Type B pancreatic cell (in vitro differentiated cells): ENCODE measurements at regions not wholly inside any gene's neighbourhood (a gene's known extent, or its start where the extent isn't known, plus 50 kb on each side); places are given as distances from the start of the nearest gene placed in this dataset.

Source experiments
- DNase-seq: peaks from one replicate; pipeline ENCODE4 v3.0.0; 2021; ENCODE audit warnings: mixed read lengths; ENCODE audit not compliant: unreplicated experiment; ENCODE audit errors: extremely low spot score
- H3K27ac Mint-ChIP-seq: 2 replicates; pipeline ENCODE4 v1.8.0; 2021; ENCODE audit warnings: mild to moderate bottlenecking, mixed read lengths
- H3K27me3 Mint-ChIP-seq: 2 replicates; pipeline ENCODE4 v1.8.0; 2021; ENCODE audit warnings: mixed read lengths
- H3K36me3 Mint-ChIP-seq: 2 replicates; pipeline ENCODE4 v1.8.0; 2021; ENCODE audit warnings: mixed read lengths
- H3K4me1 Mint-ChIP-seq: one replicate; pipeline ENCODE4 v1.8.0; 2021; ENCODE audit warnings: mixed read lengths; ENCODE audit not compliant: unreplicated experiment
- H3K4me3 Mint-ChIP-seq: 2 replicates; pipeline ENCODE4 v1.8.0; 2021; ENCODE audit warnings: mild to moderate bottlenecking, mixed read lengths
- H3K9me3 Mint-ChIP-seq: 2 replicates; pipeline ENCODE4 v1.8.0; 2021; ENCODE audit warnings: mixed read lengths
- TF ChIP-seq, protein P1 (sequence below): fragments of 200-600 bp; sonication (generic); conservative IDR thresholded peaks from 2 replicates; pipeline ENCODE4 v1.5.0; 2021; ENCODE audit warnings: antibody characterized with exemption, mild to moderate bottlenecking

DNA sequence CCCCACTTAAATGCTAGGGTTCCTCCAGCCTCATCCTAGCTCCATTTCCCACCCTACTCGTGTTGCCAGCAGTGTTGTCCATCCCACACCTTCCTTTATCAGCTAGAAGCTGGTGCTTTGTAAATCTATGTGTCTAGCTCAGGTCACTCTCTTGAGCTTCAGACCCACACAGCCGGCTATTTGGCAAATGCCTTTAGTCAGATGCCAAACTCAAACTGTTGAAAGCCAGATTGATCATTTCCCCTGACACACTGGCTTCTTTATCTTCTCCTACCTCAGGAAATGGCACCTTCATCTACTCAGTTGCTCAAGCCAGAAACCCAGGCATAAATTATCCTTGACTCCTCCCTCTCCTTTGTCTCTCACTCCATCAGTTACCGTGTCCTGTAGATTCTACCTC, 61.5 kb upstream of the TPM1 start:
- no peak for DNase-seq
- no peak overlapping the region for H3K4me3 Mint-ChIP-seq
- no peaks in the 10 kb centered on the region for H3K9me3 Mint-ChIP-seq
- H3K27ac Mint-ChIP-seq = no peak overlapping the region
- H3K36me3 Mint-ChIP-seq = no peaks in the 10 kb centered on the region
- TF ChIP-seq, protein P1, sequence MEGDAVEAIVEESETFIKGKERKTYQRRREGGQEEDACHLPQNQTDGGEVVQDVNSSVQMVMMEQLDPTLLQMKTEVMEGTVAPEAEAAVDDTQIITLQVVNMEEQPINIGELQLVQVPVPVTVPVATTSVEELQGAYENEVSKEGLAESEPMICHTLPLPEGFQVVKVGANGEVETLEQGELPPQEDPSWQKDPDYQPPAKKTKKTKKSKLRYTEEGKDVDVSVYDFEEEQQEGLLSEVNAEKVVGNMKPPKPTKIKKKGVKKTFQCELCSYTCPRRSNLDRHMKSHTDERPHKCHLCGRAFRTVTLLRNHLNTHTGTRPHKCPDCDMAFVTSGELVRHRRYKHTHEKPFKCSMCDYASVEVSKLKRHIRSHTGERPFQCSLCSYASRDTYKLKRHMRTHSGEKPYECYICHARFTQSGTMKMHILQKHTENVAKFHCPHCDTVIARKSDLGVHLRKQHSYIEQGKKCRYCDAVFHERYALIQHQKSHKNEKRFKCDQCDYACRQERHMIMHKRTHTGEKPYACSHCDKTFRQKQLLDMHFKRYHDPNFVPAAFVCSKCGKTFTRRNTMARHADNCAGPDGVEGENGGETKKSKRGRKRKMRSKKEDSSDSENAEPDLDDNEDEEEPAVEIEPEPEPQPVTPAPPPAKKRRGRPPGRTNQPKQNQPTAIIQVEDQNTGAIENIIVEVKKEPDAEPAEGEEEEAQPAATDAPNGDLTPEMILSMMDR = no peak
- H3K27me3 Mint-ChIP-seq = no peaks in the 10 kb centered on the region
- peaks cover 30% of the 10 kb centered on the region for H3K4me1 Mint-ChIP-seq

DNA sequence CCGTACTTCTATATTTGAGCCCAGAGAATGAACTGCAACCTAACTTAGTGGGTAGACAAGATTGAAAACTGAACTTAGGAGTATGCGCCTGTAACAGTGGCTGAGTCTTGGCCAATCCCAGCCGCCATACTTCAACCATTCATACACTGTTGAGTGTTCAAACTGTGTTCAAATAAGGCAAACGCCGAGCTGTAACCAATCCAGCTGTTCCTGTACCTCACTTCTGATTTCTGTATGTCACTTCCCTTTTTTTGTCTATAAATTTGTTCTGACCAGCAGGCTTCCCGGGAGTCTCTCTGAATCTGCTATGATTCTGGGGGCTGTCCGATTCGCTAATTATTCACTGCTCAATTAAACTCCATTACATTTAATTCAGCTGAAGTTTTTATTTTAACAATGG, 58.6 kb upstream of the TPM1 start:
- TF ChIP-seq, protein P1 = no peak
- no peak for DNase-seq
- H3K9me3 Mint-ChIP-seq = no peaks in the 10 kb centered on the region
- H3K4me1 Mint-ChIP-seq = peaks cover 17% of the 10 kb centered on the region
- no peak overlapping the region for H3K4me3 Mint-ChIP-seq
- no peaks in the 10 kb centered on the region for H3K27me3 Mint-ChIP-seq
- no peaks in the 10 kb centered on the region for H3K36me3 Mint-ChIP-seq
- no peak overlapping the region for H3K27ac Mint-ChIP-seq

DNA sequence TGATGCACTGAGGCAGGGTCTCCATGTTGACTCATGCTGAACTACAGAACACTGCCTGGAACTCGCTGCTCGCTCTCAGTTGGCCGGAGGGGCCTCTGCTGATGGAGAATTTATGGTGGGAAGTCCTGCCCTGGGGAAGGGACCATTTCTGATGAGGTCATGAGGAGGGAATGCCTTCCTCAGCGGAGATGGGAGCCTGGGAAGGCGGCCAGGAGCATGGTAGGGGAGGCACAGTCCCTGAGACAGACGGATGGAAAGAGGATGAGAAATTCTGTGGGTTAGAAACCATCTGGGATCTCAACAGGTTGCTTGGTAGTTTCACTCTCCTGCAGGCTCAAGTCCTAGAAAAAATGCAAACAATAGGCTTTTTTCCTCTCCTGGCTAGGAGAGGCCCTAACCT, 56.8 kb upstream of the TPM1 start:
- DNase-seq = no peak
- Mint-ChIP-seq H3K4me3 (no peak overlapping the region), H3K27ac (peak overlapping the region; percentile 42), H3K4me1 (peaks cover 10% of the 10 kb centered on the region), H3K27me3 (no peaks in the 10 kb centered on the region), H3K36me3 (no peaks in the 10 kb centered on the region), H3K9me3 (no peaks in the 10 kb centered on the region)
- TF ChIP-seq, protein P1 = no peak

DNA sequence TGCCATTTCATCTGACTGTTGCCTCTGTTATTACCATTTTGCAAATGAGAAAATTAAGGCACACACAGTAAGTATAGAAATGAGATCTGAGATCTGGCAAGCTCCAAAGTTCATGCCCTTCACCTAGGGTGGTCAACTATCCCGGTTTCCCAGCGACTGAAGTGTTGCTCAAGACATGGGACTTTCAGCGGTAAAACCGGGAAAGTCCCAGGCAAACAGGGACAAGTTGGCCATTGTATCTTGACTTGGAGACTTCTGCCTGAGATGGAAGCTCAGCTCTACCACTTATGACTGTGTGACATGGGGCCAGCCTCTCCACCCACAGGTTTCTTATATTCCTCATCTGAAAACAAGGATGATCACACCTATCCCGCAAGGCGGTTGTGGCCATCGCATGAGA, 55.6 kb upstream of the TPM1 start:
- no peak overlapping the region for H3K4me3 Mint-ChIP-seq
- H3K27me3 Mint-ChIP-seq = no peaks in the 10 kb centered on the region
- no peaks in the 10 kb centered on the region for H3K9me3 Mint-ChIP-seq
- DNase-seq = no peak
- H3K36me3 Mint-ChIP-seq = no peaks in the 10 kb centered on the region
- H3K27ac Mint-ChIP-seq = no peak overlapping the region
- TF ChIP-seq, protein P1 = no peak
- peaks cover 10% of the 10 kb centered on the region for H3K4me1 Mint-ChIP-seq

DNA sequence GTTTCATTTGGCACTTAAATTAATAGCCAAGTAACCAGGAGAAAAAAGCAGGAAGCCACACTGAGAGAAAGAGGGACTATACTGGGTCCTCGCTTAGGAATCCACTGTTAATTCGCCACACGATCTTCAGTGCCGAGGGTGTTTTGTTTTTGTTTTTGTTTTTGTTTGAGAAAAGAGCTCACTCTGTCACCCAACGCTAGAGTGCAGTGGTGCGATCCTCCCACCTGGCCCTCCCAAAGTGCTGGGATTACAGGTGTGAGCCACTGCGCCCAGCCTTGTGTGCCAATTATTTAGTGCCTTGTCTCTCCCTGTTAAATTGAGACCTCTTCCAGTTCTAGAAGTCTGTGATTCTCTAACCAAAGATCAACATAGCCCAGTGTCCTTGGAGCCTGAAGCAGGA, 53.8 kb upstream of the TPM1 start:
- TF ChIP-seq, protein P1 = no peak
- Mint-ChIP-seq H3K27ac (no peak overlapping the region), H3K27me3 (no peaks in the 10 kb centered on the region), H3K9me3 (no peaks in the 10 kb centered on the region), H3K36me3 (no peaks in the 10 kb centered on the region), H3K4me1 (peaks cover 24% of the 10 kb centered on the region), H3K4me3 (no peak overlapping the region)
- no peak for DNase-seq
